Mesothelial cell of epicardium (in vitro differentiated cells): ENCODE measurements at regions not wholly inside any gene's neighbourhood (a gene's known extent, or its start where the extent isn't known, plus 50 kb on each side); places are given as distances from the start of the nearest gene placed in this dataset.

Source experiments
- DNase-seq, 2 experiments: peaks; one replicate each; pipeline ENCODE4 v3.0.0; 2021; ENCODE audit warnings: low spot score in 2 of 2; ENCODE audit not compliant: unreplicated experiment in 2 of 2
- H3K27ac Mint-ChIP-seq: 2 replicates; pipeline ENCODE4 v1.8.0; 2021; ENCODE audit warnings: mixed read lengths
- H3K27me3 Mint-ChIP-seq: 2 replicates; pipeline ENCODE4 v1.8.0; 2021; ENCODE audit warnings: low read depth, mixed read lengths
- H3K36me3 Mint-ChIP-seq: 2 replicates; pipeline ENCODE4 v1.8.0; 2021; ENCODE audit warnings: mixed read lengths
- H3K4me1 Mint-ChIP-seq: 2 replicates; pipeline ENCODE4 v1.8.0; 2021; ENCODE audit warnings: mixed read lengths
- H3K4me3 Mint-ChIP-seq: 2 replicates; pipeline ENCODE4 v1.8.0; 2021; ENCODE audit warnings: mild to moderate bottlenecking, moderate library complexity, mixed read lengths
- H3K9me3 Mint-ChIP-seq: 2 replicates; pipeline ENCODE4 v1.8.0; 2021; ENCODE audit warnings: mixed read lengths
- CTCF ChIP-seq: fragments of 200-600 bp; sonication (generic); IDR thresholded peaks from one replicate; pipeline ENCODE4 v1.5.0; 2021; ENCODE audit warnings: antibody characterized with exemption; ENCODE audit not compliant: unreplicated experiment

DNA sequence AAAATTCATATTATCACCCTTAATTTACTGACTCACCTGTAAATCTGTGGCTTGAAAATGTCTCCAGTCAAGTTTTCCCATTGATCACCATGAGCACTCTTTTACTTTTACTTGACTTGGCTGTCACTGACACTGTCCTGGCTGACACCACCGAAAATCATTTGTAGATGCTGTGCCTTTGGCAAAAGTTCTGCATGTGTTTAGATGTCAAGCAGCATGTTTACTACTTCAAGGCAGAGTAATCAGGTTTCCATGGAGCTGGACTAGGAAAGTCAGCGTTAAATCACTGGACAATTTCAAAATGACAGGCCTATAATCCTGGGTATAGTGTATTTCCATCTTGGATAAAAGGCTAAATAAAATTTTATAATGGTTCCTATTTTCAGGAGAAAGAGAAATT, 1530.6 kb upstream of the CDH6 start:
- Mint-ChIP-seq H3K4me1 (no peaks in the 10 kb centered on the region), H3K27ac (no peak overlapping the region), H3K27me3 (no peaks in the 10 kb centered on the region), H3K4me3 (no peak overlapping the region), H3K36me3 (no peaks in the 10 kb centered on the region), H3K9me3 (peaks cover 9% of the 10 kb centered on the region)
- DNase-seq = no peak
- TF ChIP-seq CTCF = no peak

GRCh38 chr5:29654954-29655353, 1538.5 kb upstream of the CDH6 start:
- no peak for DNase-seq
- H3K4me1 Mint-ChIP-seq = no peaks in the 10 kb centered on the region
- no peaks in the 10 kb centered on the region for H3K36me3 Mint-ChIP-seq
- peaks cover 13% of the 10 kb centered on the region for H3K9me3 Mint-ChIP-seq
- no peak overlapping the region for H3K27ac Mint-ChIP-seq
- TF ChIP-seq CTCF = no peak
- H3K27me3 Mint-ChIP-seq = no peaks in the 10 kb centered on the region
- no peak overlapping the region for H3K4me3 Mint-ChIP-seq

DNA sequence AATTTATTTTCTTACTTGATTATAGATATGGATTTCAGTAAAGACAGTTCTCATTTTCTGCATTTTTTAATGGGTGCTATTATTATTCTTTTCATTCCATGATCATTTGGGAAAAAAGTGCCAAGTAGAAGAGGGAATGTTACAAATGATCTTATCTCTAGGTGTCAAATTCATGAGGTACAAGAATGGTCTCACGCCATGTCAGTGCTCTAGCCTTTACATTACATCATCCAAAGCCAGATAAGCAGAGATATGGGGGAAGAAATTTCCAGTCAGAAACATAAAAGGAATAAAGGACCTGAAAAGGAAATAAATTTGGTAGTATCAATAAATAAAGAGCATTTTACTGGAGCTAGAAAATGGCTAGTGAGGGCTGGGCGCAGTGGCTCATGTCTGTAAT, 1544.2 kb upstream of the CDH6 start:
- no peak for TF ChIP-seq CTCF
- Mint-ChIP-seq H3K27me3 (no peaks in the 10 kb centered on the region), H3K9me3 (peaks cover 7% of the 10 kb centered on the region), H3K36me3 (no peaks in the 10 kb centered on the region), H3K4me1 (peaks cover 2% of the 10 kb centered on the region), H3K4me3 (no peak overlapping the region), H3K27ac (no peak overlapping the region)
- no peak for DNase-seq

GRCh38 chr5:29642601-29643000, 1550.9 kb upstream of the CDH6 start:
- TF ChIP-seq CTCF = no peak
- no peak for DNase-seq
- Mint-ChIP-seq H3K36me3 (no peaks in the 10 kb centered on the region), H3K4me3 (no peak overlapping the region), H3K4me1 (peaks cover 5% of the 10 kb centered on the region), H3K9me3 (peaks cover 21% of the 10 kb centered on the region), H3K27ac (no peak overlapping the region), H3K27me3 (no peaks in the 10 kb centered on the region)

- no peaks in the 10 kb centered on the region for H3K4me1 Mint-ChIP-seq
- no peak for TF ChIP-seq CTCF
Observed at GRCh38 chr5:29614206-29614605, 1579.3 kb upstream of the CDH6 start.

DNA sequence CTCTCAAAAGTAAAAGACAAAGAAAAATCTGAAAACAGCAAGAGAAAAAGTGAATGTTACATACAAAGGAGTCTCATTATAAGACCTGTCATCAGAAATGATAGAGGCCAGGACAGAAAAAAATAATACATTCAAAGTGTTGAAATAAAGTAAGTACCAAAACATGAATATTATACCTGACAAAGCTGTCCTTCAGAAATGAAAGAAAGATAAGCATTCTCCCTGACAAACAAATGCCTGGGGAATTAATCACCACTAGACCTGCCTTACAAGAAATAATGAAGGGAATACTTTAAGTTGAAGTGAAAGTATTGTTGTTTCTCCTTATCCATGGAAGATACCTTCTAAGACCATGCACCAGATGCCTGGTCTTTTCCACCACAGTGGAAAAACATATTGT, 1605.2 kb upstream of the CDH6 start:
- Mint-ChIP-seq H3K9me3 (peaks cover 28% of the 10 kb centered on the region), H3K4me3 (no peak overlapping the region), H3K36me3 (no peaks in the 10 kb centered on the region), H3K27me3 (no peaks in the 10 kb centered on the region), H3K4me1 (no peaks in the 10 kb centered on the region), H3K27ac (no peak overlapping the region)
- no peak for DNase-seq
- TF ChIP-seq CTCF = no peak

More at GRCh38 chr5:29614206-29614605, 1579.3 kb upstream of the CDH6 start:
- DNase-seq = no peak
- Mint-ChIP-seq H3K36me3 (no peaks in the 10 kb centered on the region), H3K27me3 (no peaks in the 10 kb centered on the region), H3K27ac (no peak overlapping the region), H3K9me3 (peaks cover 9% of the 10 kb centered on the region), H3K4me3 (no peak overlapping the region)
